Right lobe of liver (tissue), 6 donors: ENCODE measurements at regions not wholly inside any gene's neighbourhood (a gene's known extent, or its start where the extent isn't known, plus 50 kb on each side); places are given as distances from the start of the nearest gene placed in this dataset.
"Not testable (repeated sequence)": the region's sequence is repeated elsewhere in the genome, so short reads cannot be mapped to it uniquely, and the experiment has no call there.

Experiments
- ATAC-seq, 4 donors: fragments of 200-7000 bp; cut with Tn5 transposase; one replicate each; pipeline ENCODE4 v1.9.1; 2020; ENCODE audit warnings: mild to moderate bottlenecking in 4 of 4, moderate library complexity in 4 of 4
- DNase-seq, 3 donors: peaks; one replicate each; pipeline ENCODE4 v3.0.0-alpha.2; 2020
- H3K27ac ChIP-seq, 3 donors: fragments of 200-600 bp; one replicate each; pipeline ENCODE4 v1.8.0; 2022
- H3K27me3 ChIP-seq, 2 donors: fragments of 200-600 bp; one replicate each; pipeline ENCODE4 v1.8.0; 2022
- H3K36me3 ChIP-seq, 4 donors: fragments of 200-600 bp; sonication (generic) in 1 of 4; one replicate each; pipeline versions ENCODE4 v1.5.1 to v1.8.0; 2017 to 2022; ENCODE audit warnings: control low read depth in 1 of 4
- H3K4me1 ChIP-seq, 4 donors: fragments of 200-600 bp; sonication (generic) in 1 of 4; one replicate each; pipeline versions ENCODE4 v1.5.1 to v1.8.0; 2017 to 2022; ENCODE audit warnings: control low read depth in 1 of 4
- H3K4me3 ChIP-seq, 3 donors: fragments of 200-600 bp; one replicate each; pipeline ENCODE4 v1.8.0; 2022
- H3K9me3 ChIP-seq, 4 donors: fragments of 200-600 bp; sonication (generic) in 1 of 4; one replicate each; pipeline versions ENCODE4 v1.5.1 to v1.8.0; 2017 to 2022; ENCODE audit warnings: control low read depth in 1 of 4
- POLR2A ChIP-seq: fragments of 450-650 bp; IDR thresholded peaks from one replicate; pipeline ENCODE4 v1.6.1; 2017; ENCODE audit warnings: antibody characterized with exemption, mild to moderate bottlenecking
- WGBS: methylation state at CpG from one replicate; pipeline ENCODE4 v1.1.6; 2018; ENCODE audit warnings: low coverage, low lambda C conversion rate; ENCODE audit not compliant: insufficient coverage; ENCODE audit errors: missing lambda C conversion rate; 5-methylcytosine and 5-hydroxymethylcytosine counted together
- intact Hi-C, 2 donors: fragments of 100-400 bp; cut with DNase I; formaldehyde crosslinking; loops; one replicate each; pipeline versions ENCODE4 v1.11.2 to v1.14.1; 2022
- TF ChIP-seq, protein P1 (sequence below), 4 donors: fragments of 200-600 bp in 3 of 4; fragments of 450-650 bp in 1 of 4; IDR thresholded peaks; one replicate each; pipeline versions ENCODE4 v1.5.1 to v1.8.0; 2016 to 2022; ENCODE audit warnings: antibody characterized with exemption in 4 of 4, mild to moderate bottlenecking in 2 of 4
- donor health status: DM: no; HTN: yes; CAD: no.
- donor health status: DM: no; HTN: no; CAD: no.
- donor health status: DM: no; HTN: no; CAD: no.
- donor health status: DM: no; HTN: yes; CAD: no.
- donor health status: DM: no; HTN: yes; CAD: no.

DNA sequence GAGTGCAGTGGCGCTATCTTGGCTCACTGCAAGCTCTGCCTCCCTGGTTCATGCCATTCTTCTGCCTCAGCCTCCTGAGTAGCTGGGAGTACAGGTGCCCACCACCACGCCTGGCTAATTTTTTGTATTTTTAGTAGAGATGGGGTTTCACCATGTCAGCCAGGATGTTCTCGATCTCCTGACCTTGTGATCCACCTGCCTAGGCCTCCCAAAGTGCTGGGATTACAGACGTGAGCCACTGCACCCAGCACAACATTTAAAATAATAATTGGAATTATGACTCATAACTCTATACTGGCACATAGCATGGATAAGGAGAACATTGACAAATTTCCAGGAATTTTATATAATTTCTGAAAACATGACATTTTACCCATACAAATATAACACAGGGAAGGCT, 54.2 kb downstream of the DBET start:
- ATAC-seq, H3K4me3 ChIP-seq, H3K36me3 ChIP-seq, H3K27me3 ChIP-seq, H3K9me3 ChIP-seq, H3K4me1 ChIP-seq, H3K27ac ChIP-seq, DNase-seq, intact Hi-C loops: not testable (repeated sequence)
- 41% methylated on average over 4 of the region's 4 CpGs for whole genome bisulfite sequencing

DNA sequence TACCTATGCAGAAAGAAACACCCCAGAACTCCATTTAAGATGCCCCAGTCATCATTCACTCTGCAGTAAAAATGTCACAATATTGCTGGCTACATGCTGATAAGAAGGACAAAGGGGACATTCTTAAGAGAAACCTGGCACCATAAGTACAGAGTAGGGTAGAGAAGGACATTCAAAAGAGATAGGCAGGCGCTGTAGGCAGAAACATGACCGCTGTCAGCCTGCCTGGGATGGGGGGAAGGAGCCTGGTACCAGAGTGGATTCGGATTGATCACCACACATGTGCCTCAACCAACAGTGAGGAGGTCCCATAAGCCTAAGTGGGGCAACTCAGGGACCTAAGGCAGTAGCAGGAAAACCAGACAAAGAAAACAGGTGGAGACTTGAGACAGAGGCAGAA, 54.1 kb upstream of the DUX4 start:
- H3K36me3 ChIP-seq, intact Hi-C loops, H3K27ac ChIP-seq, H3K4me3 ChIP-seq, H3K4me1 ChIP-seq, H3K9me3 ChIP-seq, DNase-seq, H3K27me3 ChIP-seq: not testable (repeated sequence)
- 28% methylated on average over 3 of the region's 3 CpGs for WGBS
- ATAC-seq, result peak in 3 of 4 donors; percentile 40 to 60 (median 50)

DNA sequence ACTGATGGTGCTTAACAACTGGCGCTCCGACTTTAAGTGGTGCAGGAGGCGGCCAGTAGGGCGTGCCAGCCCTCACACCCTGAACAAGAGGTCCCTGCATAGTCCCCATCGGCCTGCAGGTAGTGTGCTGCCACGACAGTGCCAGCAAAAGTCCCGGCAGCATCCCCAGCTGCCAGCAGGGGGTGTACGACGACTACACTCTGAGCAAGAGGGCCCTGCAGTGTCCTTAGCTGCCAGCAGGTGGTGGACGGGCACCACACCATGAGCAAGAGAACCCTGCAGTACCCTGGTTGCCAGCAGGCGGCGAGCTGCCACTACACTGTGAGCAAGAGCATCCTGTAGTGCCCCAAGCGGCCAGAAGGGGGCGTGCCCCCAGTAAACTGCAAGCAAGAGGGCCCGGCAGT, 53.5 kb upstream of the DUX4 start:
- ATAC-seq, result peak in 1 of 4 donors; percentile 59
- H3K9me3 ChIP-seq, H3K27me3 ChIP-seq, H3K4me3 ChIP-seq, H3K36me3 ChIP-seq, intact Hi-C loops, DNase-seq, H3K4me1 ChIP-seq, H3K27ac ChIP-seq: not testable (repeated sequence)
- WGBS, result 66% methylated on average over 7 of the region's 15 CpGs

DNA sequence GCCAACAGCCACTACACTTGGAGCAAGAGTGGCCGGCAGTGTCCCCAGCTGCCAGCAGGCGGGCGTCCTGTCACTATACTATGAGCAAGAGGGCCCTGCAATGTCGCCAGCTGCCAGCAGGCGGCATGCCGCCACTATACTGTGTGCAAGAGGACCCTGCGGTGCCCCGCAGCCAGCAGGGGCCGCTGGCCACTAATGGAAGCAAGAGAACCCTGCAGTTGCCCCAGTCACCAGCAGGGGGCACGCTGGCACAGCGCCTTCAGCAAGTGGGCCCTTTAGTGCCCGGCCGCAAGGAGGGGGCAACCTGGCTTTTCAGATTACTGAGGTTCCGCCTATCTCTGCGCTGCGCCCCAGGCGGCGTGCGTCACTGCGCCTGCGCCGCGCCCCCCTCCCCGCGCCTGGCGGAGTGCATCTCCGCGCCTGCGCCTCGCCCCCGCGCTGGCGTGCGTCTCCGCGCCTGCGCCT, 53.0 kb upstream of the DUX4 start:
- H3K27me3 ChIP-seq, H3K36me3 ChIP-seq, H3K4me3 ChIP-seq, H3K9me3 ChIP-seq, DNase-seq, H3K4me1 ChIP-seq, H3K27ac ChIP-seq, intact Hi-C loops: not testable (repeated sequence)
- ATAC-seq, result peak in 1 of 4 donors; percentile 56
- no CpG with 5 or more reads among the region's 37 CpGs for WGBS

DNA sequence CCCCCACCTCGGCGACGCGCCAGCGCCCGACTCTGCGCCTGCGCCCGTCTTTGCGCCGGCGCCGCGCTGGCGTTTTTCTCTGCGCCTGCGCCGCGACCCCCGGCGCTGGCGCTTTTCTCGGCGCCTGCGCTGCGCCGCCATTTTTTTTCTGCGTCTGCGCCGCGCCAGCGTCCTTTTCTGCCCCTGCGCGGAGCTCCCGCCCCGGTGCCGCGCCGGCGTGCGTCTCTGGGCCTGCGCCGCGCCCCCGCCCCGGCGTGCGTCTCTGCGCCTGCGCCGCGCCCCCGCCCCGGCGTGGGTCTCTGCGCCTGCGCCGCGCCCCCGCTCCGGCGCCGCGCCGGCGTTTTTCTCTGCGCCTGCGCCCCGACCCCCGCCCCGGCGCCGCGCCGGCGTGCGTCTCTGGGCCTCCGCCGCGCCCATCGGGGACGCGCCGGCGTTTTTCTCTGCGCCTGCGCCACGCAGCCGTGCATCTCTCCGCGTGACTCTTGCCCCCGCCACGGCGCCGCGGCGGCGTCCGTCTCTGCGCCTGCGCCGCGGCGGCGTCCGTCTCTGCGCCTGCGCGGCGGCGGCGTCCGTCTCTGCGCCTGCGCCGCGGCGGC, 52.4 kb upstream of the DUX4 start:
- H3K36me3 ChIP-seq, H3K9me3 ChIP-seq, H3K27ac ChIP-seq, H3K4me1 ChIP-seq, H3K4me3 ChIP-seq, ATAC-seq, H3K27me3 ChIP-seq, intact Hi-C loops: not testable (repeated sequence)
- peak in 1 of 3 donors; percentile 44 for DNase-seq
- 77% methylated on average over 73 of the region's 118 CpGs for WGBS

DNA sequence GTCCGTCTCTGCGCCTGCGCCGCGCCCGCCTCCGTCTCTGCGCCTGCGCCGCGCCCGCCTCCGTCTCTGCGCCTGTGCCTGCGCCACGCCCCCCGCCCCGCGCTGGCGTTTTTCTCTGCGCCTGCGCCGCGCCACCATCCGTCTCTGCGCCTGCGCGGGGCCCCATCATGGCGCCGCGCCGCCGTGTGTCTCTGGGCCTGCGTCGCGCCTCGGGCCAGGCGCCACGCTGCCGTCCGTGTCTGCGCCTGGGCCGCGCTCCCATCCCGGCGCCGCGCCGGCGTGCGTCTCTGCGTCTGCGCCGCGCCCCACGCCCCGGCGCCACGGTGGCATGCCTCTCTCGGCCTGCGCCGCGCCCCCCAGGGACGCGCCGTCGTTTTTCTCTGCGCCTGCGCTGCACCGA, 51.8 kb upstream of the DUX4 start:
- H3K4me1 ChIP-seq, result no peaks in the 10 kb centered on the region
- 79% methylated on average over 68 of the region's 70 CpGs for WGBS
- H3K27me3 ChIP-seq, result no peaks in the 10 kb centered on the region
- H3K4me3 ChIP-seq, result no peak overlapping the region
- ATAC-seq (peak in 3 of 4 donors; percentile 13 to 30 (median 28)), DNase-seq (peak in 2 of 3 donors; percentile 23 to 43)
- H3K36me3 ChIP-seq, result no peaks in the 10 kb centered on the region
- H3K27ac ChIP-seq, result no peak overlapping the region
- intact Hi-C loops, result no loop called here
- no peaks in the 10 kb centered on the region for H3K9me3 ChIP-seq
- no peak for TF ChIP-seq POLR2A
- TF ChIP-seq, protein P1, sequence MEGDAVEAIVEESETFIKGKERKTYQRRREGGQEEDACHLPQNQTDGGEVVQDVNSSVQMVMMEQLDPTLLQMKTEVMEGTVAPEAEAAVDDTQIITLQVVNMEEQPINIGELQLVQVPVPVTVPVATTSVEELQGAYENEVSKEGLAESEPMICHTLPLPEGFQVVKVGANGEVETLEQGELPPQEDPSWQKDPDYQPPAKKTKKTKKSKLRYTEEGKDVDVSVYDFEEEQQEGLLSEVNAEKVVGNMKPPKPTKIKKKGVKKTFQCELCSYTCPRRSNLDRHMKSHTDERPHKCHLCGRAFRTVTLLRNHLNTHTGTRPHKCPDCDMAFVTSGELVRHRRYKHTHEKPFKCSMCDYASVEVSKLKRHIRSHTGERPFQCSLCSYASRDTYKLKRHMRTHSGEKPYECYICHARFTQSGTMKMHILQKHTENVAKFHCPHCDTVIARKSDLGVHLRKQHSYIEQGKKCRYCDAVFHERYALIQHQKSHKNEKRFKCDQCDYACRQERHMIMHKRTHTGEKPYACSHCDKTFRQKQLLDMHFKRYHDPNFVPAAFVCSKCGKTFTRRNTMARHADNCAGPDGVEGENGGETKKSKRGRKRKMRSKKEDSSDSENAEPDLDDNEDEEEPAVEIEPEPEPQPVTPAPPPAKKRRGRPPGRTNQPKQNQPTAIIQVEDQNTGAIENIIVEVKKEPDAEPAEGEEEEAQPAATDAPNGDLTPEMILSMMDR (IDR thresholded peaks at IDR 0.05), result no peak

DNA sequence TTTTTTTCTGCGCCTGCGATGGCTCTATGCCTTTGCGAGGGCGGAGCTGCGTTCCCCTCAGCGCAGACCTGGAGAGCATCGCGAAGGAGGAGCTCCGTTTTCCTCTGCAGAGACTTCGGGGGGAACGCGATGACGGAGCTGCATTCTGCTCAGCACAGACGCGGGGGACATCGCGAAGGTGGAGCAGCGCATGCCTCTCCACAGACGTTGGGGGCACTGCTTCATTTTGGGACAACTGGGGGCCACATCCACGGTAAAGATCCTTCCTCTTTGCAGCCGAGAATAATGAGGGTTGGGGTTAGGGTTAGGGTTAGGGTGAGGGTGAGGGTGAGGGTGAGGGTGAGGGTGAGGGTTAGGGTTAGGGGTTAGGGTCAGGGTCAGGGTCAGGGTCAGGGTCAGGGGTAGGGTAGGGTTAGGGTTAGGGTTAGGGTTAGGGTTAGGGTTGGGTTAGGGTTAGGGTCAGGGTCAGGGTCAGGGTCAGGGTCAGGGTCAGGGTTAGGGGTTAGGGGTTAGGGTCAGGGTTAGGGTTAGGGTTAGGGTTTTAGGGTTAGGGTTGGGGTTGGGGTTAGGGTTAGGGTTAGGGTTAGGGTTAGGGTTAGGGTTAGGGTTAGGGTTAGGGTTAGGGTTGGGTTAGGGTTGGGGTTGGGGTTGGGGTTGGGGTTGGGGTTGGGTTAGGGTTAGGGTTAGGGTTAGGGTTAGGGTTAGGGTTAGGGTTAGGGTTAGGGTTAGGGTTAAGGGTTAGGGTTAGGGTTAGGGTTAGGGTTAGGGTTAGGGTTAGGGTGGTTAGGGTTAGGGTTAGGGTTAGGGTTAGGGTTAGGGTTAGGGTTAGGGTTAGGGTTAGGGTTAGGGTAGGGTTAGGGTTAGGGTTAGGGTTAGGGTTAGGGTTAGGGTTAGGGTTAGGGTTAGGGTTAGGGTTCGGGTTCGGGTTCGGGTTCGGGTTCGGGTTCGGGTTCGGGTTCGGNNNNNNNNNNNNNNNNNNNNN, 51.1 kb upstream of the DUX4 start:
- H3K4me3 ChIP-seq, H3K27me3 ChIP-seq, H3K27ac ChIP-seq, intact Hi-C loops, H3K4me1 ChIP-seq, H3K9me3 ChIP-seq, H3K36me3 ChIP-seq: not testable (repeated sequence)
- DNase-seq (peak in 2 of 3 donors; percentile 42 to 56), ATAC-seq (peak in 3 of 4 donors; percentile 36 to 60 (median 46))
- 75% methylated on average over 25 of the region's 29 CpGs for WGBS
